ENCODE measurements at regions not wholly inside any gene's neighbourhood (a gene's known extent, or its start where the extent isn't known, plus 50 kb on each side); places are given as distances from the start of the nearest gene placed in this dataset.

GRCh38 chr16:76023835-76024234 lies 253.4 kb upstream of the CNTNAP4 start:
- TF ChIP-seq CTCF (IDR thresholded peaks at IDR 0.05) (no peak), EP300 (IDR thresholded peaks at IDR 0.05) (no peak), POLR2A (IDR thresholded peaks at IDR 0.05) (no peak)
